NCI-H2196 treated with DMSO at 0.1 percent for 48 hours (cell line): ENCODE measurements at regions not wholly inside any gene's neighbourhood (a gene's known extent, or its start where the extent isn't known, plus 50 kb on each side); places are given as distances from the start of the nearest gene placed in this dataset.

Experiments
- DNase-seq: peaks from one replicate; lab custom pipeline; 2025; ENCODE audit not compliant: unreplicated experiment; lab: John Stamatoyannopoulos, UW

DNA sequence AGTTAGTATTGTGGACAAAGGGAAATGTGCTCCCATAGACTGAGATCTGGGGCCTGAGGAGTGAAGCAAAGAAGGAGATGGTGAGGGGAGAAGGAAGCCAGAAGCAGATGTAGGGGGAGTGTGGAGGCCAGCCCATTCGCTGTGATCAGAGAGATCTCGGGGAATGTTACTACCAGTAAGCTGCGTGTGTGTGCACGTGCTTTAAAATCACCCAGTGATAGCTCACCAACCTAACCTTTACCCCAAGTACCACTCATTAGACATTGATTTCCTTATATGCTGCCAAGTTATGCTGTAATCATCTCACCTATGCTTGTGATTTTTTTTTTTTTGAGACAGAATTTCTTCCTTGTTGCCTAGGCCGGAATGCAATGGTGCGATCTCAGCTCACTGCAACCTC is 659.1 kb downstream of the IRX1 start:
- DNase-seq, result no peak

DNA sequence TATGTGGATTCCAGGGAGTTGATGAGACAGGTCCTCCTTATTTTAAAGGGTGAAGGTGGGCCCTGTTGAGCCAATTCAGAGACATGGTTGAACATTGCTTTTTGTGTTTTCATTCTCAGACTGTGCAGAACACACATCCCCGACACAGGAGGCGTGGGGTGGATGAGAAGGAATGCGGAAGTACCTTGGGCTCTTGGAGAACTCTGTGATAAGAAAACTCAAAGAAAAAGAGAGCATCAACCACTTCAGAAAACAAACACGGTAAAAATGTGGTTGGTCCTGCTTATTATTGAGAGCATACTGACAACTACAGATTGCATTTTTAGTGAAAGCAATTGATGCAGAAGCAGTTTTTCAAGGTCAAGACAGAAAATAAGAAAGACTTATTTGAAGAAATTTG is 659.8 kb downstream of the IRX1 start:
- DNase-seq, result no peak

DNA sequence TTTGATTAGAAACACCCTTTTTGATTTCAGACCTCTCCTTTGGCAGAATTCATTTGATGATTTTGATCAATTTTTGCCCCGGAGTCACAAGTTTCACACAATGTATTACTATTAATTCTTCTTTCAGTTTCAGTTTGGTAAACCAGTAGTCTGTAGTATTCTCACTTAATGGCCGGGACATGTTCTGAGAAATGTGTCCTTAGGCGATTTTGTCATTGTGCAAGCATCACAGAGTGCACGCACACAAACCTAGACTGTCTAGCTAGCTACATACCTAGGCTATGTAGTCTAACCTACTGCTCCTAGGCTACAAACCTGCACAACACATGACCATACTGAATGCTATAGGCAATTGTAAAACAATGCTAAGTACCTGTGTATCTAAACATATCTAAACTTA is 662.5 kb downstream of the IRX1 start:
- DNase-seq, result no peak

DNA sequence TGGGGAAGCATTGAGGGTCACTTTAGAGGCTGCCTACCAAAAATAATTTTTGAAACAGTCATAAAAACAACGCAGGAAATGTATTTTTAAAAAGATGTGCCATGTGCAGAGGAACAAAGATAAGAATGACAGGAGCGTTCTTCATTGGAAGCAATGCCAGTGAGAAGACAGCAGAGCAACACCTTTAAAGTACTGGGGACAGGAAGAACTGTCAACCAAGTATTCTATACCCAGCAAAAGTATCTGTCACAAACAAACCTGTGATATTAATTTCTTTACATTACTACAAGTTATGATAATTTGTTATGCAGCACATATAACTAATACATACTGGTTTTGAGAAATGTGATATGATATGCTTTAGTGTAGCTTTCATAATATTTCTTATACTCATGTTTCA is 675.6 kb downstream of the IRX1 start:
- no peak for DNase-seq

DNA sequence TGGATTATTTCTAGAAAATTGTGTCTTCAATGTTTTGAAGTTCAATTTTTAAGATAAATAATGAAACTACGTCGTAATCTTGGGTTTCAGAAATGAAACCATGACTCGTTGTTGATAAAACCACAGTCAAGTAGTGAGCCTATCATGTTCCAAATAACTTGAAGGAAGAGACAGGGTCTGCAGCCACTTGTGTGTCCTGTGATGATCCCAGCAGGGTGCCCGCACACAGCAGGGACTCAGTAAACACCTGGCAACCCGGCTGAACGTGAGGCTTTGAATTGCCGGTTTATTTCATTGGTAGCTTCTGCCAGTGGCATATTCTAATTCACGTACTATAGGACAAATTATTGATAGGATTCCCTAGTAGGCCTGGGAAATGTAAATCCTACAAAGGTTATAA is 679.6 kb downstream of the IRX1 start:
- DNase-seq, result no peak

DNA sequence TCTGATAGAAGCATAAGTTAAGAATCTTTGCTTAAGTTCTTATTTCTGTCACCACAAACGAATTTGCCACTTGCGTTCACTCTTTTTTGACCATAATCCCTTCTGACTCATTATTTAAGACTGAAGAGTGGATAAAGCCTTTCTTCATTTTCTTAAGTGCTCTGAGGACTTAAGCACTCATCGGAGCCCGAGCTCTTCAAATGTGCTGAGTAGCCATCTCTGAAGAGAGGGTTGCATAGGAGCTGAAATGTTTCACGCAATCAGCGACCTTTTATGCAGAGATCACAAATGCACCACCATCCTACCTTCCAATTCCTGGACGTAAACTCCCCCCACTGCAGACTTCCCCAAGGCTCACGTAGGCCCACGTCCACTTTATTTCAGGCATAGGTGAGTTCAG is 699.2 kb downstream of the IRX1 start:
- DNase-seq, result no peak

DNA sequence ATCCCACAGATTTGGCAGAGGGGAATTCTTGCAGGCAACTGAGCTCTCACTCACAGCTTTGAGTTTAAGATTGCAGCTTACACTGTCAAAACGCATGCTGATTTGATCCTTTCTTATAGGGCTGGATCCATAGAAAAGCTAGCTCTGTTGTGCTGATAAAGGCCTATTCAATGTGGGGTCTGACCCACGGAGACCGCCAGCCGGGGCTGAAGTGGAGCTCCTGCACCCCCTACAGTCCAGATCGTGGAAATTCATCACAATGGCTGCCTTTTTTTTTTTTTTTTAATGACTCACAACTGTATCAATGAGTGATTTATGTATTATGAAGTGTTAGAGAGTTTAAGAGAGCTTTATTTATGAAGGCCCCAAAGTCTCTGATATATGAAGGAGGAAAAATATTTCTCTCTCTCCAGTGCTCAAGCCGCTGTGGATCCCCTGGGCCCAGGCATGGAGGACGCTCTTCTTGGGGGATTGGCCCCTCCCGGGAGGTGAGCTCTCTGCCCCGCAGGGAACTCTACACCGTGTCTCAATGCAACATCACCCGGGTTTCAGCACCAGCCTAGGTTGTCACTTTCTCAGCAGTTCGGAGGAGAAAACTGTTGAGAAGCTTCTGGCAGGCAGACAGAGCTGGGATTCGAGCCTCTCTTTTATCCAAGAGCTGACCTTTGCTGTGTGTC is 700.2 kb downstream of the IRX1 start:
- no peak for DNase-seq

DNA sequence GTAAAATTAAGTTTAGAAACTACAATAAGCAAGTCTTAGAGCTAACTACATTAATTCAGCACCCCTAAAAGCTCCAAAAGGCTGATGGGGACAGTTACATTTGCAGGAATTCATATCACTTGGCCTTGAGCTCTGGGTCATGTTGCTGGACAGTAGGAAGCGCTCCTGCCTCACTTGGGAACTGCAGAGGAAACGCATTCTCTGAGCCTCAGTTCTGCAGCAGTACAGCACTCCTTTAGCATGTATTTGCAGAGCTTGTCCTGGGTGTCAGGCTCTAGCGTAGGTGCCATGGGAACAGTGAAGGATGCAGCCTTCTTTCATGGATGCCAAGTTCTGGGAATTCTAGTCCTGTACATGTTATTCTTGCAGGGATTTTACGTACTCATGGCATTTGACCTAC is 710.4 kb downstream of the IRX1 start:
- no peak for DNase-seq

DNA sequence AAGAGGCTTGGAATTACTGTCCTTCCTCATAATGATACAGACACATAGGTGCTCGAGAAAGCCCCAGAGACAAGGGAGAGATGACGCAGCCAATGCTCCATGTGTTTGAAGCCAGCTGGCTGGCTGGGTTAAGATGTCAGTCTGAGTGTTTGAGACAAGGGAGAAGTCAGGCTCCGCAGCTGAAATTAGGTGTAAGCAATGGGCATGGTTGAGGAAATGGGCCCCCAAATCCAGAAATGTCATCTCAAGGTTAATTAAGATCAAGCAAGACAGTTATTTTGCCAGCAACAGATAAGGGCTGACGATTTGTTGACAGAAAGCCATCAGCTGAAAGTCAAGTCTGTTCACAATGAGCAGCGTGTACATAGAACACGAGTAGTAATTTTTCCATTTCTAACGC is 713.4 kb downstream of the IRX1 start:
- no peak for DNase-seq

DNA sequence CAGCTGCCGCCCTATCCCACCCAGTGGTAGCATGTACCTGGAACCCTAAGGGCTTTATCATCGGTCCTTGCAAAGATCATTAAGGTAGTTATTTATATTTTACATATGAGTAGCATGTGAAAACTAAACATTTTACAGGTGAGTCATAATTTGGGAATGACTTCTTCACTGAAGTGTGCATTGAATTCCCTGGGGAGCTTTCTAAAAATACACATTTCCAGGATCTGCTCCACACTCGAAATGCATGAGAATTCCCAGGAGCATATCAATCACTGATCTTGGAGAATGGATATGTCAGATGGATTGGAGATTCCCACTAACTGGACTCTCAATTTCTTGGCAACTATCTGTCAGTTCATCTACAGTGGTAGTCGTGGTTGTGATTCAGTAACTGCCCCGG is 717.5 kb downstream of the IRX1 start:
- DNase-seq, result no peak

DNA sequence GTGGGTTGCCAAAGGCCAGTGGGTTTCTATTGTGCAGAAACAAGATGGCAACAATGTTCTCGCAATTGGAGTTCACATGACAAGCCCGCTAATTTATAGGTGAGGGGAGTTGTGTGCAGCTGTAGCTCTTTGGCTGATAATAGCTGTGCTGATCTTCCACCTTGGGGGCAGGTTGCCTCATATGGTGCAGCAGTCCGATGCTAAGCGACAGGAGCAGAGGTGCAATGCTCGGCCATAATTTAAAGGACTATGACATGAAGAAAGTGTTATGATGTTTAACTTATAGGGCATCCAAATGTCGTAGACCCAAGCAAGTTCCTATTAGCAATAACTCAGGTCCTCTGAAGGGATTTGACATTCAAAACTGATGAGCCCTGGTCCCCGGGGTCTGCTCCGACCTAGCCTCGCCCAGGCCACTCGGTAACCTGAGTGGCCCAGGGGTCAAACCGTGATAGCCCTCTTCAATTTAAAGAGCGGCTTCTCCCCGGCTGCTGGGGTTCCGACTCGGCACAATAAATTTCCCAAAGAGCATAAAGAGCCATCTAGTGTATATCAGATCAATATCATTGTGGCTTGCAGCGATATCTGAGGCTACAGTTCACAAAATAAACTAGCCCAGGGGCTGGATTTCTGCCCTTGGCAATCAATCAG is 724.0 kb downstream of the IRX1 start:
- DNase-seq, result no peak

DNA sequence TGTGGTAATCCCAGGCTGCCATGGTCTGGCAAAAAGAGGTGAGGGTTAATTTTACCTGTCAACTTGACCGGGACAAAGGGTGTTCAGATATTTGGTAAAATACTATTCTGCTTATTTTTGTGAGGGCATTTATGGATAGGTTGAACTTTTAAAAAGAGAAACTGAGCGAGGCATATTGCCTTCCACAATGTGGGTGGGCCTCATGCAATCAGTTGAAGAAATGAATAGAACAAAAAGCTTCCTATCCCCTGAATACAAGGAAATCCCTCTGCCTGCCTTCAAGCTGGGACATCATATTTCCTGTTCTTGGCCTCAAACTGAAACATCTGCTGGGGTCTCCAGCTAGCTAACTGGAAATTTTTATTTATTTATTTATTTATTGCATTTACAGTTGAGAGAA is 734.7 kb downstream of the IRX1 start:
- no peak for DNase-seq

DNA sequence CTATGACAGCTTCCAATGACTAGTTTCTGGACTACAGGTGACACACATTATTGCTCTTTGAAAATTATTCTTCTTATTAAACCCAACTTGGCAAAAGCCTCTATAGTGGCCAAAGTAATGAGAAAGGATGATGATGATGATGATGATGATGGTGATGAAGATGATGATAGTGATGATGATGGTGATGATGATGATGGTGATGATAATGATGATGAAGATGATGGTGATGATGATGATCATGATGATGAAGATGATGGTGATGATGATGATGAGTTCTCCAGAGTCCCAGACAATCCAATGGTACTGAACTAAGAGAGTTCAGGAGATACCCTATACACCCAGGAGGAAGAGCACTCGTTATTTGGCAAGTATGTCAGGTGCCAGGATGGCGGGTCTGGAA is 739.4 kb downstream of the IRX1 start:
- DNase-seq, result no peak

DNA sequence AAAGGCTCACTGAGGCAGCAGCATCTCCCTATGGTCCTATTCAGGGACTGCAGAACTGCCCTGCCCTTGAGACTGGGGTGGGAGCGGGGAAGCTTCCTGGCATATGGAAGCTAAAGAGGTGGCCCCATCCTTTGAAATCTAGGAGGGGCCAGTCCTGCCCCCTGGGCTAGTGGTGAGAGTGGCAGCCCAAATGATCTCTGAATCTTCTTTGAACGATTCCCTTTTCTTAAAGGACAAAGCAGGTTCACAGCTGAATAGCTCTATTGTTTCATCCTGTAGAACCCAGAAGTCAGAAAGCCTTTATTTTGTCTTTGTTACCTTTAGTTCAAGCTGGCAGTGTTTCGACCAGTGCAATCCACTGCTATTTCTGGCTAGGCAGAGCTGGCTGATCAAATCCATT is 741.9 kb downstream of the IRX1 start:
- DNase-seq, result no peak

DNA sequence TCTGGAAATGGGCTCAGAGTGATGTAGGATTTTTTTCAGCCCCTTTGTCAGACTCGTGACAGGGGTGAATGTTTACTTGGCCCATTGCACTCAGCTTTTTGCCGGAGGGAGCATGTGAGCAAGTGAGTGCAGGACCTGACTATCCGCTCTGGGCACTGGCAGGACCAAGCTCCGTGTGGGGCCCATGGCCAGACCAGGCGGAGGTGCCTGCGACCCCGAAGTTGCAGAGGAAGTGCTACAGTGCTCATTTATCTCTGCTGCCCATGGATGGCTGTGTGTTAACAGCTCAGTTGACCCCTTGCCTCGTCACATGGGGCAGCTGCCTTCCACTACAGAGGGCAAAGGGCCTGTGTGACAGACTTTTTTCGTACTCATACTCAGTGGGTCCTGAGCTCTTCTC is 744.3 kb downstream of the IRX1 start:
- DNase-seq, result no peak

DNA sequence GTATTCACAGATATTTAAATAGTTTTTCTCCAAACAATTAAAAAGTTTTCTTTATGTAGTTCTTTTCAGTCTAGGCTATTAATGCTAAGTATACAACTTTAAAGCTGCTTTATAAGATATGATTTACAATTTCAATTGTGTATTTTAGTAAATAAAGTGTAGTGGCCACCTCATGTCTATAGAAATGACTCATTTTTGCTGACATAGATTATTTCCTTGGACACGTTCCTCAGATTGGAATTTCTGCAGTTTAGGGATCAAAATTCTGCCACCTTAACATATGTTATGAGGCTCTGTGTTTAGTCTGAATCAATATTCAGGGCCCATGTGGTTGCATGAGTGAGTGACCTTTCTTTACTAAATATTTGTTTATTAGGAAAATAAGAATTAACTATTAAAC is 750.2 kb downstream of the IRX1 start:
- no peak for DNase-seq

DNA sequence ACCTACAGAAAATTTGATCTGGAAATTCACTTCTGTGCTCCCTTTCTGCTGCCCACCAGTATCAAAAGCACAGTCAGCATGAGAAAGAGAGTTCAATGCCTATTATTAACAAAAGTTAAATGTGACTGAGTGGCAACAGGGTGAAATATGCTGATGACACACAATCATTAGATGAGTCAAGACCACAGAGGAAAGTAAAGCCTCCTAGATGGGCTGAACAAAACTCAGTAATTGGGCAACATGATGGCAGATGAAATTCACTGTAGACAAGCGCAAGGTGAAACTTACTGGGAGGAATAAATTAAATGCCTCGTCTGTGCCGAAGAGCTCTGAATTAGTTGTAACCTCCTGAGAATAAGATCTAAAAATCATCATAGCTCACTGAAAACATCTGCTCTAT is 752.8 kb downstream of the IRX1 start:
- no peak for DNase-seq

DNA sequence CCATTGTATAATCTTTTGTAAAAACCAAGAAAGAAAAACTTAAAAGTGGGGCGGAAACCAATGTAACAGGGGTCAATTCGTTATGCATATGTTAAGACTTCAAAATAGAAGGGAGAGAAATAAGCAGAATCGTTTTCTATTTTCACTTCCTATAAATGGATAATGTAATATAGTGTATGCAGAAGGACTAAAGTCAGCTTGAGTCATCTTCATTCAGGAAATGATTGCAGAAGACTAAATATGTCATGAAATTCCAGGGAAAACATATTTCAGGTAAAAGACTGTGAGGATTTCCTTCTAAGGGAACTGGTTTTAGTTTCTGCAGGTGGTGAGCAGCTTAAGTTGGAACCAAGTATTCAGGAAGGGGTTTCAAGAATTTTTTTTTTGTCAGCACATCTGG is 753.3 kb downstream of the IRX1 start:
- no peak for DNase-seq

DNA sequence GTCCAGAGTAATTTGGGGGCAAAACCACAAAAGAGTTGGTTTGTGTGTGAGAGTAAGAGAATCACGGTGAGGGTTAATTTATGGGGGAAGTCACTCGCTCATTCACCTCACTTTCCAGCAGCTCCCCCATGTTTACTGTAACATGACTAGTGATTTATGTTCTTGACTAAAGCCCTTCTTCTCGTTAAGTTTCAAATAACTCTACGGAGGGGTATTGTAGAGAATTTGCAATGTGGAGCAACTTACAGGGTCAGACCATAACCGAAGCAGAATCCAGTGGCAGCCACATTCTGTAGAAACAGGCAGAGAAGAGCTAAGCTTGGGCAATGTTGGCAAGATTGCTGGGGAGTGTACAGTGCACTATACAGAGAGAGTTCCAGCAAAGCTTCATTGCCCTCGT is 760.6 kb downstream of the IRX1 start:
- DNase-seq, result no peak

DNA sequence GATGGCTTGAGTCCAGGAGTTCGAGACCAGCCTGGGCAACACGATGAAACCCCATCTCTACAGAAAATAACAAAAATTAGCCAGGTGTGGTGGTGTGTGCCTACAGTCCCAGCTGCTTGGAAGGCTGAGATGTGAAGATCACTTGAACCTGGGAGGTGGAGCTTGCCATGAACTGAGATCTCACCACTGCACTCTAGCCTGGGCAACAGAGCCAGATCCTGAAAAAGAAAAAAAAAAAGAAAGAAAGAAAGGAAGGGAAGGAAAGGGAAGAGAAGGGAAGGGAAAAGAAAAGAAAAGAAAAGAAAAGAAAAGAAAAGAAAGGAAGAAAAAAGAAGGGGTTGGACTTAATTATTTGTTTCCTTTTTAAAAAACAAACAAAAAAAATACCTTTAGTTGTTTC is 764.2 kb downstream of the IRX1 start:
- DNase-seq, result no peak

DNA sequence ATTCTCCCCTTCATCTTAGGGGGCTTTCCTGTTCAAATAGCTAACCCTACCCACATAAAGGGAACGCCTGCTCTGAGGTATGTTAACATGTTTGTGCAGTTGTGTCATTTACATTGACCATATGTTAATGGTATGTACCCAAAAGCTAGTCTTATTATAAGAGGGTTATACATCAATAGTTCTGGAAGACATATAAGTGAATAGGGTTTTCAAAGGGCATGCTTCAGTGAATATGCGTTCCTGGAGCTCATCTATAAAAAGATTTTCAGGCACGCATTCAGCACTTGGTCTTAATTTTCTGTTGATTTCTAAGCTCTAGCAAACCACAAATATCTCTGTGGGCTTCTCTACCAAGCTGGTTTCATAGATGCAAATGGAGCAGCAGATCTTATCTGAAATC is 766.1 kb downstream of the IRX1 start:
- no peak for DNase-seq

DNA sequence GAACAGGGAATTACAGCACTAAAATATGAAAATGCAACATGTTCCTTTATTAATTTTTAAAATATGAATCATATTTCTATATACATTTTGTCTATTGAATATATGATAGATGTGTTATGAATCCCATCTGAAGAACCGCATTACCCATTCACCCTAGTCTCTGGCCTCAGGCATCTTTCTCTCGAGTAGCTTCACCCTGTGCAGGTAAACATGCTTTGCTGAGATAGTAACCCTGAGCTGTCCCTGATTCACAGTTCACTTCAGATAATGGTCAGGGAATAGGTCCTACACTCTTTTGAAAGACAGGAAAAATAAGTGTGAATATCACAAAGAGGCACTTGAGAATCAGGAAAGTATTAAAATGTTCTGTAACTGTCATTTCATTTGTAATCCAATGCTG is 766.8 kb downstream of the IRX1 start:
- no peak for DNase-seq

DNA sequence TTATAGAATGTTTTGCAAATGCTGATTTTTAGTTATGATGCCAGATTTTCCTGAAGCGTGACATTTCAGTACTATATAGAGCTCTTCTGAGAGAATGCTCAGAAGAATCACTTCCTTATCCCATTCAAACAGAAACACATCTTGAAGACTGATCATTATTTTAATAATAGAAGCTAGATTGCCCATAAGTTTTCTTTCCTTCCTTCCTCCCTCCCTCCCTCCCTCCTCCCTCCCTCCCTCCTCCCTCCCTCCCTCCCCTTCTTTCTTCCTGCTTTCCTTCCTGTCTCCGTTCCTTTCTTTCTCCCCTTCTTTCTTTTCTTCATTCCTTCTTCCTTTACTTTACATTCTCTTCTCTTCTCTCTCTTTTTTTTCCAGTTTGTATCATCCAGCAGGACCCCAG is 767.4 kb downstream of the IRX1 start:
- DNase-seq, result no peak
